Testis (tissue), 2 donors: ENCODE measurements at regions not wholly inside any gene's neighbourhood (a gene's known extent, or its start where the extent isn't known, plus 50 kb on each side); places are given as distances from the start of the nearest gene placed in this dataset.

Experiments used
- DNase-seq: peaks from one replicate; pipeline ENCODE4 v3.0.0-alpha.2; 2019
- H3K27ac ChIP-seq, 2 donors: fragments of 200-600 bp; sonication (generic); one replicate each; pipeline ENCODE4 v1.5.1; 2019
- H3K27me3 ChIP-seq: fragments of 200-600 bp; sonication (generic); one replicate; pipeline ENCODE4 v1.5.1; 2019
- H3K36me3 ChIP-seq: fragments of 200-600 bp; sonication (generic); one replicate; pipeline ENCODE4 v1.5.1; 2017; ENCODE audit warnings: low read depth; ENCODE audit errors: missing control alignments
- H3K4me1 ChIP-seq: fragments of 200-600 bp; sonication (generic); one replicate; pipeline ENCODE4 v1.5.1; 2019
- H3K4me3 ChIP-seq, 2 donors: fragments of 200-600 bp; sonication (generic); one replicate each; pipeline ENCODE4 v1.5.1; 2017 to 2019
- H3K9me3 ChIP-seq: fragments of 200-600 bp; sonication (generic); one replicate; pipeline ENCODE4 v1.5.1; 2017
- POLR2A ChIP-seq: fragments of 450-650 bp; IDR thresholded peaks from one replicate; pipeline ENCODE4 v1.6.1; 2017; ENCODE audit warnings: antibody characterized with exemption, mild to moderate bottlenecking, moderate library complexity
- WGBS, 2 donors: methylation state at CpG; one replicate each; pipeline ENCODE4 v1.1.5; 2018; 5-methylcytosine and 5-hydroxymethylcytosine counted together
- intact Hi-C: fragments of 100-400 bp; cut with DNase I; formaldehyde crosslinking; loops from one replicate; pipeline ENCODE4 v1.15.1; 2023; ENCODE audit warnings: low total_unique reads
- TF ChIP-seq, protein P1 (sequence below), 3 experiments: fragments of 450-650 bp in 2 of 3; fragments of 200-600 bp in 1 of 3; sonication (generic) in 1 of 3; IDR thresholded peaks; one replicate each; pipeline ENCODE4 v1.5.1; 2016 to 2019; ENCODE audit warnings: antibody characterized with exemption in 3 of 3, mild to moderate bottlenecking in 2 of 3, moderate library complexity in 1 of 3

DNA sequence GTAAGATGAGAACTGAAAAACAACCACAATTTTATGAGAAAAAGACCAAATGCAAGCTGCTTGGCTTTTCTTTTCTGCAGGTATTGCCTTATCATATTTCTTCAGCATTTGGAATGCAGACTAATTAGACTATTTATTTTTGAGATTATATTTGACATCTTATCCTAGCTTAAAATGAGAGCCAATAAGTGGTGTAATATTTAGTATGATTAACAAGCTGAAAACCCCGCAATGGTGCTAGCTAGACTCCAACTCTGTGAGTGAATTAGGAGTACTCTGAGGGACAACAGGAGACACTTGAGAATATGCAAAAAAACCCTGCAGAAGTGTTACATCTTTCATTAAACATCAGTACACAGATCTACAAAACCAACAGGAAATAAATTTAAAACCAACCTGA, 180.3 kb upstream of the MEOX2 start:
- no peaks in the 10 kb centered on the region for H3K4me1 ChIP-seq
- H3K9me3 ChIP-seq = no peaks in the 10 kb centered on the region
- no peak overlapping the region for H3K4me3 ChIP-seq
- H3K36me3 ChIP-seq = no peaks in the 10 kb centered on the region
- DNase-seq = no peak
- WGBS, 2 donors = 89 to 92% methylated on average over 1 of the region's 1 CpG
- intact Hi-C loops = no loop called here
- H3K27ac ChIP-seq = no peak overlapping the region
- H3K27me3 ChIP-seq = no peaks in the 10 kb centered on the region
- no peak for TF ChIP-seq POLR2A

DNA sequence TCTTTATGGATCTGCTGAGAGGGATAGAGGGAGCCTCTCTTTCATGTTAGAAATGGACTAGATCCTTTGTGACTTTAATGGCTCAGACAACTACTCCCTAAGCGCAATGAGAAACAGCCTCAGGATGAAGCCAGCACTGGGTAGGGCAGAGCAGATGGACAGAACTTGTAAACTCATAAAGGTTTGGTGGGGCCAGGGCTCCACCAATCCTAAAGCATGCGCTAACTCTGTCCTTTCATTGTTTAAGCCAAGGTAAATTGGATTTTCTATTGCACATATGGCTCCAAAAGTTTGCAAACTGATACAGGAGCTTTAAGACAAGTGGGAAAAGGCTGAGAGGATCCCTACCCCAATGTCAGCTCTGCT, 178.1 kb upstream of the MEOX2 start:
- intact Hi-C loops = no loop called here
- Histone ChIP-seq H3K36me3 (no peaks in the 10 kb centered on the region), H3K4me1 (no peaks in the 10 kb centered on the region), H3K4me3 (no peak overlapping the region), H3K9me3 (no peaks in the 10 kb centered on the region), H3K27ac (no peak overlapping the region), H3K27me3 (no peaks in the 10 kb centered on the region)
- 97 to 100% methylated on average over 2 of the region's 2 CpGs for WGBS, 2 donors
- no peak for DNase-seq
- no peak for TF ChIP-seq POLR2A
- TF ChIP-seq, protein P1, sequence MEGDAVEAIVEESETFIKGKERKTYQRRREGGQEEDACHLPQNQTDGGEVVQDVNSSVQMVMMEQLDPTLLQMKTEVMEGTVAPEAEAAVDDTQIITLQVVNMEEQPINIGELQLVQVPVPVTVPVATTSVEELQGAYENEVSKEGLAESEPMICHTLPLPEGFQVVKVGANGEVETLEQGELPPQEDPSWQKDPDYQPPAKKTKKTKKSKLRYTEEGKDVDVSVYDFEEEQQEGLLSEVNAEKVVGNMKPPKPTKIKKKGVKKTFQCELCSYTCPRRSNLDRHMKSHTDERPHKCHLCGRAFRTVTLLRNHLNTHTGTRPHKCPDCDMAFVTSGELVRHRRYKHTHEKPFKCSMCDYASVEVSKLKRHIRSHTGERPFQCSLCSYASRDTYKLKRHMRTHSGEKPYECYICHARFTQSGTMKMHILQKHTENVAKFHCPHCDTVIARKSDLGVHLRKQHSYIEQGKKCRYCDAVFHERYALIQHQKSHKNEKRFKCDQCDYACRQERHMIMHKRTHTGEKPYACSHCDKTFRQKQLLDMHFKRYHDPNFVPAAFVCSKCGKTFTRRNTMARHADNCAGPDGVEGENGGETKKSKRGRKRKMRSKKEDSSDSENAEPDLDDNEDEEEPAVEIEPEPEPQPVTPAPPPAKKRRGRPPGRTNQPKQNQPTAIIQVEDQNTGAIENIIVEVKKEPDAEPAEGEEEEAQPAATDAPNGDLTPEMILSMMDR (IDR thresholded peaks at IDR 0.05) = no peak

DNA sequence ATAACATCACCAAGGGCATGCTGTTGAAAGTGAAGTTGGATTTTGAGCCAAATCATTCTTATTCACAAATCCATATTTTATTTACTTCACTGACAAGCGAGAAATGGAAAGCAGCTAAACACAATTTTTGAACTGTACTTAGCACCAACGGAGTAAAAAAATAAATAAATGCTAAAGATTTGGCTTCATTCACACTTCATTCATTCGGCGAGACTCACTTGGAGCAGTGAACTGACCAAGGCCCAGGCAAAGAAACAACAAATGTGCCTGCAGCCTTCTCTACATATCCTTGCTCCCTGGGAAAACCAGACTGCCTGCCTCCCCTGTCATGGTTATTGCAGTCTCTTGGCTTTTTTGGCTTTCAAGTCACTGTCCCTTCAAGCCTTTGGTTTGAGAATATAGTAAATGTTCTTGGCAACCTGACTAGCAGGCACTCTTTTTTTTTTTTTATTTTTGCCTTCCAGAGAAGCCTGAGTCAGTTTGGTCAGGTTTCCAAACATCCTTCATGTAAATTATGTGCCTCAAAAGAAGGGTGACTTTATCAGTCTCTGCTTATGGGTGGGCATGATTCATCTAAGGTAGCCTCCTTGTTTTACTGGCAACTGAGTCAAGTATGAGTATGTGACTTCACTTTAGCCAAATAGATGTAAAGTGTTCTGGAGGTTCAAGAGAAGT, 177.6 kb upstream of the MEOX2 start:
- Histone ChIP-seq H3K4me3 (no peak overlapping the region), H3K9me3 (no peaks in the 10 kb centered on the region), H3K27me3 (no peaks in the 10 kb centered on the region), H3K27ac (no peak overlapping the region), H3K4me1 (no peaks in the 10 kb centered on the region), H3K36me3 (no peaks in the 10 kb centered on the region)
- WGBS, 2 donors = 84 to 95% methylated on average over 4 of the region's 4 CpGs
- intact Hi-C loops = no loop called here
- no peak for DNase-seq
- TF ChIP-seq POLR2A = no peak
- TF ChIP-seq, protein P1 (IDR thresholded peaks at IDR 0.05) = no peak

GRCh38 chr7:15862781-15863165, 176.3 kb upstream of the MEOX2 start:
- Histone ChIP-seq H3K36me3 (no peaks in the 10 kb centered on the region), H3K4me1 (no peaks in the 10 kb centered on the region), H3K9me3 (no peaks in the 10 kb centered on the region), H3K27ac (no peak overlapping the region), H3K4me3 (no peak overlapping the region), H3K27me3 (no peaks in the 10 kb centered on the region)
- no peak for TF ChIP-seq POLR2A
- TF ChIP-seq, protein P1 (IDR thresholded peaks at IDR 0.05) = no peak
- intact Hi-C loops = no loop called here
- no peak for DNase-seq

DNA sequence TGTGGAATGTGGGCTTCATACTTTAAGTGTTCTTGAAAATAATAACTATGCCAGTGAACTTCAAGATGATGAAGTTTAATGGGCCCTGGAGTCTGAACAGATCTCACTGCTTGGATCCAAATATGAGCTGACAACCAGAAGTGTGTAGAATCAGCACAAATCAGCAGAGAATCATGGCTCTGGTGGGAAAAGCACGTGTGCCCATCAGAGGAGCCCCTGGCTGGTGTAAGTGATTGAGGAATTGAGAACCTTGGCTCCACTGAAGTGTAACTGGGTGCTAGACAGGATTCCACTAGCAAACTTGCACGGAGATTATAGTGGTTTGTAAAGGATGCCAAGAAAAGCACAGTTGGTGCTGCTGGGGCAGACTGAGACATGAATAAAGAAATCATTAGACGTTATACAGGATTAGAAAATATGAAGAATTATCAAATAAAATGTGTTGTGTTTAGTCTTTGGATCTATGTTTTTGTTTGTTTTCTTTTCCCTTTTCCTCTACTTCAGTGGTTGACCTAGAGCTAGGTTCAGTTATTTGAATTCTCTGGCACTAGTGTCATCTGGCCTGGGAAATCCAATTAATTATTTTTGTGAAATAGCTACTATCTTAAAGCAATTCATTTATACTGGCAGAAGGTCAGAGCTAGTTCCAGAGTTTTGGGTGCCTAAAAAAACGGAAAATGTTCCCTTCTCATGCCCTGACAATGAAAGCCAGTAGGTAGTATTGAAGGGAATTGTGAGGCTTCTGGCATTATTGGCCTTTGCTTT, 175.7 kb upstream of the MEOX2 start:
- intact Hi-C loops = no loop called here
- WGBS, 2 donors = 63 to 64% methylated on average over 4 of the region's 4 CpGs
- Histone ChIP-seq H3K4me3 (no peak overlapping the region), H3K4me1 (no peaks in the 10 kb centered on the region), H3K27ac (no peak overlapping the region), H3K27me3 (no peaks in the 10 kb centered on the region), H3K36me3 (no peaks in the 10 kb centered on the region), H3K9me3 (no peaks in the 10 kb centered on the region)
- DNase-seq = no peak
- no peak for TF ChIP-seq POLR2A
- TF ChIP-seq, protein P1 (IDR thresholded peaks at IDR 0.05) = no peak
